A549 (cell line): ENCODE measurements at regions not wholly inside any gene's neighbourhood (a gene's known extent, or its start where the extent isn't known, plus 50 kb on each side); places are given as distances from the start of the nearest gene placed in this dataset.

ENCODE experiments used
- ATAC-seq, 2 experiments: fragments of 200-7000 bp in 1 of 2; fragments of >200 bp in 1 of 2; cut with Nextera tagmentation in 1 of 2; cut with Tn5 transposase in 1 of 2; 3 replicates each; pipeline versions ENCODE4 v1.8.0 to v1.9.1; 2018 to 2020; ENCODE audit warnings: mild to moderate bottlenecking in 1 of 2, moderate library complexity in 1 of 2
- CTCF ChIA-PET: fragments of 300-600 bp; sonication (Branson Sonifier 250); formaldehyde crosslinking; extraction: SDS; loops from one replicate; lab custom pipeline; 2021; ENCODE audit warnings: antibody characterized with exemption, inconsistent platforms; lab: Yijun Ruan, JAX
- POLR2A ChIA-PET: fragments of 350-600 bp; formaldehyde crosslinking; extraction: SDS; loops from one replicate; lab custom pipeline; 2021; ENCODE audit warnings: antibody characterized with exemption, inconsistent platforms; lab: Yijun Ruan, JAX
- DNase-seq, 2 experiments: peaks; one replicate each; pipeline versions ENCODE4 v3.0.0 to v3.0.0-alpha.2; 2011 to 2016; ENCODE audit warnings: low read depth in 1 of 2, low spot score in 1 of 2
- FAIRE-seq: peaks from 2 replicates; lab custom pipeline; 2011; peaks lifted over from hg19 to GRCh38; lab: Jason Lieb, UNC
- H3K27ac ChIP-seq, 2 experiments: fragments of >200 bp; sonication (Bioruptor Twin); formaldehyde crosslinking; 3 replicates each; pipeline ENCODE4 v1.5.1; 2016 to 2017
- H3K4me1 ChIP-seq: fragments of >200 bp; sonication (Bioruptor Twin); formaldehyde crosslinking; 3 replicates; pipeline ENCODE4 v1.6.1; 2016
- H3K4me2 ChIP-seq: fragments of >200 bp; sonication (Bioruptor Twin); formaldehyde crosslinking; 3 replicates; pipeline ENCODE4 v1.6.1; 2016
- H3K4me3 ChIP-seq: fragments of >200 bp; sonication (Bioruptor Twin); formaldehyde crosslinking; 3 replicates; pipeline ENCODE4 v1.5.1; 2016
- H3K9me3 ChIP-seq: fragments of >200 bp; sonication (Bioruptor Twin); formaldehyde crosslinking; 3 replicates; pipeline ENCODE4 v1.6.1; 2016
- BHLHE40 ChIP-seq: IDR thresholded peaks from 2 replicates; pipeline ENCODE4 v1.6.1; 2012; ENCODE audit warnings: low read depth, low read length, inconsistent platforms
- CHD4 ChIP-seq: fragments of 200-600 bp; sonication (generic); IDR thresholded peaks from 2 replicates; pipeline ENCODE4 v1.6.1; 2016; ENCODE audit warnings: antibody characterized with exemption, mild to moderate bottlenecking, borderline replicate concordance
- CTCF ChIP-seq: fragments of >200 bp; sonication (Bioruptor Twin); formaldehyde crosslinking; IDR thresholded peaks from 3 replicates; pipeline ENCODE4 v1.5.1; 2016
- E2F6 ChIP-seq: IDR thresholded peaks from 2 replicates; pipeline ENCODE4 v1.6.1; 2012; ENCODE audit warnings: low read depth, borderline replicate concordance
- EHF ChIP-seq: fragments of 250-450 bp; sonication (Bioruptor Pico); IDR thresholded peaks from 2 replicates; pipeline ENCODE4 v1.5.0; 2020; ENCODE audit warnings: mild to moderate bottlenecking
- ELK1 ChIP-seq: fragments of 150-350 bp; IDR thresholded peaks from 2 replicates; pipeline ENCODE4 v1.6.1; 2014; ENCODE audit warnings: low read depth, mild to moderate bottlenecking, low read length
- FOXS1 ChIP-seq: fragments of 250-450 bp; sonication (Bioruptor Pico); IDR thresholded peaks from 2 replicates; pipeline ENCODE4 v1.5.0; 2020; ENCODE audit warnings: mild to moderate bottlenecking, moderate library complexity
- HDAC2 ChIP-seq: fragments of 200-600 bp; sonication (generic); IDR thresholded peaks from 2 replicates; pipeline ENCODE4 v1.6.1; 2016
- HMGXB4 ChIP-seq: fragments of 250-450 bp; sonication (Bioruptor Pico); IDR thresholded peaks from 2 replicates; pipeline ENCODE4 v1.5.0; 2021; ENCODE audit warnings: mild to moderate bottlenecking, moderate library complexity, borderline replicate concordance
- JUNB ChIP-seq: fragments of >200 bp; sonication (Bioruptor Twin); formaldehyde crosslinking; IDR thresholded peaks from 2 replicates; pipeline ENCODE4 v1.6.1; 2016
- KDM1A ChIP-seq: fragments of 200-600 bp; sonication (generic); IDR thresholded peaks from 2 replicates; pipeline ENCODE4 v1.6.1; 2016; ENCODE audit warnings: low read depth, mild to moderate bottlenecking
- MAX ChIP-seq: IDR thresholded peaks from 2 replicates; pipeline ENCODE4 v1.6.1; 2012
- NFE2L2 ChIP-seq: fragments of 150-350 bp; conservative IDR thresholded peaks from 2 replicates; pipeline ENCODE4 v1.6.1; 2014; ENCODE audit warnings: low read length
- NR3C1 ChIP-seq: fragments of >200 bp; sonication (Bioruptor Twin); formaldehyde crosslinking; IDR thresholded peaks from 3 replicates; pipeline ENCODE4 v1.6.1; 2017
- POLR2AphosphoS2 ChIP-seq: conservative IDR thresholded peaks from 2 replicates; pipeline ENCODE4 v1.6.1; 2012; ENCODE audit warnings: low read length, improper control_type of control experiment, inconsistent platforms
- RARB ChIP-seq: fragments of 250-450 bp; sonication (Bioruptor Pico); IDR thresholded peaks from 2 replicates; pipeline ENCODE4 v1.8.0; 2021; ENCODE audit warnings: mild to moderate bottlenecking, moderate library complexity
- RCOR1 ChIP-seq: fragments of 150-350 bp; IDR thresholded peaks from 2 replicates; pipeline ENCODE4 v1.6.1; 2014; ENCODE audit warnings: antibody characterized with exemption, low read length, low read depth
- REST ChIP-seq: fragments of 200-600 bp; sonication (generic); IDR thresholded peaks from 2 replicates; pipeline ENCODE4 v1.6.1; 2016; ENCODE audit warnings: antibody characterized with exemption, mild to moderate bottlenecking, moderate library complexity
- USF2 ChIP-seq: fragments of 450-650 bp; IDR thresholded peaks from 2 replicates; pipeline ENCODE4 v1.6.1; 2014; ENCODE audit warnings: antibody characterized with exemption
- ZFP36 ChIP-seq: fragments of 450-650 bp; IDR thresholded peaks from 2 replicates; pipeline ENCODE4 v1.6.1; 2014; ENCODE audit warnings: borderline replicate concordance; ENCODE audit not compliant: partially characterized antibody
- WGBS: methylation state at CpG from one replicate; pipeline ENCODE4 v1.1.6; 2017; ENCODE audit errors: missing lambda C conversion rate; 5-methylcytosine and 5-hydroxymethylcytosine counted together

- Histone ChIP-seq H3K4me1 (peaks cover 7% of the 10 kb centered on the region; the same call in 1 of the 3 replicates), H3K4me3 (no peak overlapping the region), H3K9me3 (no peaks in the 10 kb centered on the region), H3K4me2 (no peak overlapping the region), H3K27ac (no peak overlapping the region)
- POLR2A ChIA-PET = no interaction called here
- WGBS = 95% methylated on average over 2 of the region's 2 CpGs
- CTCF ChIA-PET = interaction anchor here (1.7 kb wide), 1 partner anchor 100 kb away, joined by 5 read pairs; no protein-coding TSS in a partner anchor
- DNase-seq (no peak), FAIRE-seq (peak; percentile 76), ATAC-seq (no peak)
- TF ChIP-seq ELK1 (no peak), KDM1A (no peak), EHF (CRISPR knock-in tag) (no peak), JUNB (no peak), POLR2AphosphoS2 (no peak), USF2 (no peak), E2F6 (no peak), REST (no peak), CTCF (no peak), NR3C1 (no peak), BHLHE40 (no peak), RCOR1 (no peak), FOXS1 (CRISPR knock-in tag) (no peak), RARB (no peak), MAX (no peak), HMGXB4 (CRISPR knock-in tag) (no peak), CHD4 (no peak), ZFP36 (no peak), NFE2L2 (no peak), HDAC2 (no peak)
Measured at GRCh38 chr1:172926070-172926469, 124.7 kb downstream of the TNFSF18 start.
